GM11168 (cell line): ENCODE measurements at regions not wholly inside any gene's neighbourhood (a gene's known extent, or its start where the extent isn't known, plus 50 kb on each side); places are given as distances from the start of the nearest gene placed in this dataset.

Source experiments
- in situ Hi-C: fragments of 300-500 bp; cut with MboI; formaldehyde crosslinking; loops from one replicate; pipeline ENCODE4 v1.12.0; 2022; ENCODE audit warnings: low sequenced_read_pairs; ENCODE audit not compliant: unreplicated experiment

- in situ Hi-C loops, result no loop called here
Measured at GRCh38 chr6:19100752-19101151, 713.6 kb downstream of the RNF144B start.

GRCh38 chr6:19102936-19103335 is 715.8 kb downstream of the RNF144B start:
- in situ Hi-C loops, result no loop called here

GRCh38 chr6:19107468-19107867 is 720.3 kb downstream of the RNF144B start:
- in situ Hi-C loops, result no loop called here

GRCh38 chr6:19121521-19121920 is 715.6 kb upstream of the ID4 start:
- in situ Hi-C loops, result no loop called here

- in situ Hi-C loops, result no loop called here
Measured at GRCh38 chr6:19127081-19127480, 710.1 kb upstream of the ID4 start.

- in situ Hi-C loops, result no loop called here
Measured at GRCh38 chr6:19128701-19129100, 708.5 kb upstream of the ID4 start.

- in situ Hi-C loops, result no loop called here
Measured at GRCh38 chr6:19135706-19136105, 701.5 kb upstream of the ID4 start.

GRCh38 chr6:19137505-19137904 is 699.7 kb upstream of the ID4 start:
- in situ Hi-C loops, result no loop called here

- in situ Hi-C loops, result no loop called here
Measured at GRCh38 chr6:19142275-19142674, 694.9 kb upstream of the ID4 start.

- in situ Hi-C loops, result no loop called here
Measured at GRCh38 chr6:19150307-19150706, 686.9 kb upstream of the ID4 start.

GRCh38 chr6:19153270-19153980 is 683.7 kb upstream of the ID4 start:
- in situ Hi-C loops, result no loop called here

GRCh38 chr6:19153981-19154295 is 683.2 kb upstream of the ID4 start:
- in situ Hi-C loops, result no loop called here

GRCh38 chr6:19156443-19156842 is 680.7 kb upstream of the ID4 start:
- in situ Hi-C loops, result no loop called here

- in situ Hi-C loops, result no loop called here
Measured at GRCh38 chr6:19157486-19157885, 679.7 kb upstream of the ID4 start.

- in situ Hi-C loops, result no loop called here
Measured at GRCh38 chr6:19158586-19158985, 678.6 kb upstream of the ID4 start.

- in situ Hi-C loops, result no loop called here
Measured at GRCh38 chr6:19159089-19159488, 678.1 kb upstream of the ID4 start.

- in situ Hi-C loops, result no loop called here
Measured at GRCh38 chr6:19159561-19159960, 677.6 kb upstream of the ID4 start.

- in situ Hi-C loops, result no loop called here
Measured at GRCh38 chr6:19160081-19160730, 677.0 kb upstream of the ID4 start.

- in situ Hi-C loops, result no loop called here
Measured at GRCh38 chr6:19167251-19167650, 669.9 kb upstream of the ID4 start.

- in situ Hi-C loops, result no loop called here
Measured at GRCh38 chr6:19169366-19169765, 667.8 kb upstream of the ID4 start.

- in situ Hi-C loops, result no loop called here
Measured at GRCh38 chr6:19175023-19175422, 662.1 kb upstream of the ID4 start.

- in situ Hi-C loops, result no loop called here
Measured at GRCh38 chr6:19180348-19181072, 656.7 kb upstream of the ID4 start.
